ENCODE measurements at regions not wholly inside any gene's neighbourhood (a gene's known extent, or its start where the extent isn't known, plus 50 kb on each side); places are given as distances from the start of the nearest gene placed in this dataset.

GRCh38 chr12:34368079-34368478 is 345.8 kb downstream of the ALG10 start:
- TF ChIP-seq POLR2A (IDR thresholded peaks at IDR 0.05; ENCODE audit: low read depth): no peak
- no peak for TF ChIP-seq CTCF (IDR thresholded peaks at IDR 0.05)
